HFF-Myc (cell line): ENCODE measurements at regions not wholly inside any gene's neighbourhood (a gene's known extent, or its start where the extent isn't known, plus 50 kb on each side); places are given as distances from the start of the nearest gene placed in this dataset.
"Not testable (repeated sequence)": the region's sequence is repeated elsewhere in the genome, so short reads cannot be mapped to it uniquely, and the experiment has no call there.

Experiments
- DNase-seq: peaks from one replicate; pipeline ENCODE4 v3.0.0-alpha.2; 2011; ENCODE audit warnings: low read depth; ENCODE audit errors: extremely low read depth
- H3K4me3 ChIP-seq: replicated peaks from 2 replicates; pipeline ENCODE4 v1.5.1; 2011; ENCODE audit warnings: low read depth, mild to moderate bottlenecking, control low read depth, low read length
- TF ChIP-seq, protein P1 (sequence below): IDR thresholded peaks from 2 replicates; pipeline ENCODE4 v1.5.1; 2012; ENCODE audit warnings: mild to moderate bottlenecking, low read depth, low read length, control low read depth; ENCODE audit errors: missing control alignments

DNA sequence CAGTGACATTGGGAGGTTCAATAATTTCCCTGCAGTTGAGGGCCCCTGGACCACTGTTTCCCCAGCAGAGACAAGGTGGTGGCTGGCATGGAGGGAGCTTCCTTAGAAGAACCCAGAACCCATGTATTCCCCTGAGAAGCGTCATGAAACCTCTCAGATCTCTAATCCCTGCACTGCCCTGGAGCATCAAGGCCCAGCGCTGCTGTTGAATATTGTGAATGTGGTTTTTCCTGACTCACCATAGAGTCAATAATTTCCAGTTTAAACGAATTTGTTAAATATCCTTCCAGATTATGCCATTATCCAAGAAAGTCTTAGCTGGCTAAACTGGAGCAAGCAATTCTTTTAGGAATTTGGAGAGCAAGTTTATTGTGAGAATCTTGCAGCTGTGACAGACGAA lies 333.5 kb downstream of the CACNA1B start:
- DNase-seq, H3K4me3 ChIP-seq: not testable (repeated sequence)

DNA sequence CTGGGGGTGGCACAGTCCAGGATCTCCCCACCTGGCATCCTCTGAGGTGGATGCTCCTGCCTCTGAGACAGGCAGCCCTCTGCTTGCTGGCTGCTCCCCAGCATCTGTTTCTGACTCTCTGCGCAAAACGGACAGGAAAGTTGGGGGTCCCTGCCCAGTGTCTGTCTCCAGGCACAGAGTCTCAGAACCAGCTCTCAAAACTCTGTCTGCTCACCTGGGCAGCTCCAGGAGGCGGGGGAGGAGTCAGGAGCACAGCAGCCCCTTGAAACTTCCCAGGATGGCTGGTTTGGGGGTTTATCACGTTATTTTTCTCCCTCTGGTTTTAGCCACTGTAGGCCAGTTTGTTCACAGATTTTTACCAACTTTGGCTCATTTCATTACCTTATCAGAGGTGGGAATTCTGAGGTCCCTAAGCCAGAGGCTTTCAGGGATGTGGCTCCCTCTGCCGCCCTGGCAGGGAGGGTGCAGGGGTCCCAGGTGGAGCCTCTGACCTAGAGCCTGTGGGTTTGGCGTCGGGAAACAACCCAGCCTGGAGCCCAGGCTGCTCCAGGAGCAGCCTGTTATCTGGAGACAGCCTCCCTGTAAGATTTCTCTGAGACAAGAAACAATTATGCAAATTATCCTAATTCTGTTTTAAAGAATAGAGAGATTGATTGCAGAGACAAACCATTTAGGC lies 334.1 kb downstream of the CACNA1B start:
- TF ChIP-seq, protein P1, sequence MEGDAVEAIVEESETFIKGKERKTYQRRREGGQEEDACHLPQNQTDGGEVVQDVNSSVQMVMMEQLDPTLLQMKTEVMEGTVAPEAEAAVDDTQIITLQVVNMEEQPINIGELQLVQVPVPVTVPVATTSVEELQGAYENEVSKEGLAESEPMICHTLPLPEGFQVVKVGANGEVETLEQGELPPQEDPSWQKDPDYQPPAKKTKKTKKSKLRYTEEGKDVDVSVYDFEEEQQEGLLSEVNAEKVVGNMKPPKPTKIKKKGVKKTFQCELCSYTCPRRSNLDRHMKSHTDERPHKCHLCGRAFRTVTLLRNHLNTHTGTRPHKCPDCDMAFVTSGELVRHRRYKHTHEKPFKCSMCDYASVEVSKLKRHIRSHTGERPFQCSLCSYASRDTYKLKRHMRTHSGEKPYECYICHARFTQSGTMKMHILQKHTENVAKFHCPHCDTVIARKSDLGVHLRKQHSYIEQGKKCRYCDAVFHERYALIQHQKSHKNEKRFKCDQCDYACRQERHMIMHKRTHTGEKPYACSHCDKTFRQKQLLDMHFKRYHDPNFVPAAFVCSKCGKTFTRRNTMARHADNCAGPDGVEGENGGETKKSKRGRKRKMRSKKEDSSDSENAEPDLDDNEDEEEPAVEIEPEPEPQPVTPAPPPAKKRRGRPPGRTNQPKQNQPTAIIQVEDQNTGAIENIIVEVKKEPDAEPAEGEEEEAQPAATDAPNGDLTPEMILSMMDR, result peak; percentile 11
- H3K4me3 ChIP-seq, result not testable (repeated sequence)

GRCh38 chr9:138212811-138213210 lies 335.2 kb downstream of the CACNA1B start:
- not testable (repeated sequence) for H3K4me3 ChIP-seq, DNase-seq

More for the DNA sequence above, 334.1 kb downstream of the CACNA1B start:
- DNase-seq, result not testable (repeated sequence)

GRCh38 chr9:138213748-138214147 lies 336.2 kb downstream of the CACNA1B start:
- DNase-seq, H3K4me3 ChIP-seq: not testable (repeated sequence)

- DNase-seq, H3K4me3 ChIP-seq: not testable (repeated sequence)
Measured at GRCh38 chr9:138214548-138214947, 337.0 kb downstream of the CACNA1B start.

DNA sequence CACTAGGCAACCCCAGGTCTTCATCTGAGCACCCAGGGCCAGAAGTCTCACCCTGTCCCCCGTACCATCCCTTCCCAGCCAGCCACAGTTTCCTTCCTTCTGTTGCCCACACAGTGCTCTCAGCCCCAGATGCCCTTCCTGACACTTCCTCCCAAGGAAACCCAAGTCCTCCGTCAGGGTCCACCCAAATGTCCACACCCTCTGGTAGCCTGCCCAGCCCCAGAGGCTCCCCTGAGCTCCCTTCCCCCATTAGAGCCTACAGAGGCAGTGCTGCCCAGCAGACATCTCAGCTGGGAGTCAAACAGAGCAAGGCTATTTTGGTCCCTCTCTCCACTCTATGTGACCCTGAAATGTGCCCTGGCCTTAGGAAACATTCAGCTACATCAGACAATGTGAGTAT lies 338.0 kb downstream of the CACNA1B start:
- not testable (repeated sequence) for DNase-seq

DNA sequence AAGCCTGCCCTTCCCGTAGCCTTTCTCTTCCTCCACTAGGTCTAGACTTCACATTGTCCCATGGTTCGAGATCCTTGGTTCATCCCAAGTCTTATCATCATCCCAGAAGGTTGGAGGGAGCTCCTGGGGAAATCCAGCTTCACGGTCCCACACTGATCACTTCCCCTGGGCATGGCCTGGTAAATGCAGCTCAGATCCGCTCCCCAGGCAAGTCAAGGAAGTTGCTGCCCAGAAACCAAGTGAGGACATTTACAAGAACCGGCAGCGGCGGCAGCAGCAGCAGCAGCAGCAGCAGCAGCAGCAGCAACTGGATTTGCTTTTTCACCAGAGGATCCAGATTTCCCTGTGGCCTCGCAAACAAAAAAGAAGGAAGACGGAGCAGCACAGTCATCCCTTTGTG lies 339.2 kb downstream of the CACNA1B start:
- not testable (repeated sequence) for DNase-seq, H3K4me3 ChIP-seq

More for the DNA sequence above, 338.0 kb downstream of the CACNA1B start:
- H3K4me3 ChIP-seq, result not testable (repeated sequence)

DNA sequence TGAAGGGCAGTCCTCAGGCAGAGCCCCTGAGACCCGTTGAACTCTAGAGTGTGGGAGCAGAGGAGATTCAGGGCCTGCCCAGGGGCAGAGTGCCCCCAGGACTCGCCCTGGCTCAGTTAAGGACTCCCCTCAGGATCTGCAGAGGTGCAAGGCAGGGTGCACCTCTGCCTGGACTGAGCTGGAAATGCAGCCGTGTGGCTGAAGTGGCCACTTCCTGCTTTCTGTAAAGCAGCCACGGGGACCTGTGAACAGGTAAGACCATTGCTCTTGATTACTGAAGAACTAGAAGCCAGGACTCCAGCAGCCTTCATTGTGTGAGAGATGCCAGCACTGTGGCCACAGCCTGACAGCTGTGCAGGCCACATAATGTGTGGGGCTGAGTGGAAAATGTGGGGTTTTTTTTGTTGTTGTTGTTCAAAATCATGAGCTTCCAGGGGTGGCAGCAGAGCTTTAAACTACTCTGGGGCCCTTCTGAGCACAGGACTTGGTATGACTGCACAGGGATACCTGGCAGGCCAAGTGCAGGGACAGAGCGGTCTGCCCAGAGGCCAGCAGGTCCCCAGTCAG lies 339.8 kb downstream of the CACNA1B start:
- H3K4me3 ChIP-seq, DNase-seq: not testable (repeated sequence)

- not testable (repeated sequence) for DNase-seq, H3K4me3 ChIP-seq
Measured at GRCh38 chr9:138219249-138219648, 341.7 kb downstream of the CACNA1B start.

- not testable (repeated sequence) for H3K4me3 ChIP-seq, DNase-seq
Measured at GRCh38 chr9:138221446-138222054, 344.0 kb downstream of the CACNA1B start.

DNA sequence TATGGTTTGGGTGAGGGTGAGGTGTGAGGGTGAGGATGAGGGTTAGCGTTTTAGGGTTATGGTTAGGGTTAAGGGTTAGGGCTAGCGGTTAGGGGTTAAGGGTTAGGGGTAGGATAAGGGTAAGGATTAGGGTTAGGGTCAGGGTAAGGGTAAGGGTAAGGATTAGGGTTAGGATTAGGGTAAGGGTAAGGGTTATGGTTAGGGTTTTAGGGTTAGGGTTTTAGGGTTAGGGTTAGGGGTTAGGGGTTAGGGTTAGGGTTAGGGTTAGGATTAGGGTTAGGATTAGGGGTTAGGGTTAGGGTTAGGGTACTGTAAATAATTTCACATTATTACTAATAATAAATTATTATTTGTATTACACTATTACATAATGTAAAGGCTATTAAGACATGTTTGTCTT lies 359.5 kb downstream of the CACNA1B start:
- H3K4me3 ChIP-seq, DNase-seq: not testable (repeated sequence)

DNA sequence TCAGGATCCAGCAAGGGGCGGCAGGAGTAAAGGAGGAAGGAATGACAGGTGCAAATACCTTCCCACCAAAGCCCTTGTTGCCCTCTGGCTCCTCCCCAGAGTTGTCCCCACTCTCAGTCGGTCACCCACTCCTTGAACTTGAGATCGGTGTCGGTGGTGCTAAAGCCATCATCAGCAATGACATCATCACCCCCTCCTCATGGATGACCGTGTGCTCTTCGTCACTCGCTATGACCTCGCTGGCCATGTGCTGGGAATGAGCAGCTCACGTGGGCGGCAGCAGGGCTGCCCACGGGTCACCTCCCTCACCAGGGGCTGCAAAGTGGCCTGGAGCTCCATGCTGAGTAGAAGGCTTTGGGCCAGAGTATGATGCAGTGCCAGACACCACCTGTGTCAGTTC lies 405.3 kb downstream of the CACNA1B start:
- DNase-seq, H3K4me3 ChIP-seq: not testable (repeated sequence)
